Caco-2 (cell line): ENCODE measurements at regions not wholly inside any gene's neighbourhood (a gene's known extent, or its start where the extent isn't known, plus 50 kb on each side); places are given as distances from the start of the nearest gene placed in this dataset.

Experiments used
- BruUV-seq: library from RNA; stranded (reverse); fragments of 400-500 nt; replicated peaks from 2 replicates; lab custom pipeline; 2021; lab: Mats Ljungman, UMichigan
- CTCF ChIA-PET: fragments of 300-600 bp; sonication (Branson Sonifier 250); formaldehyde crosslinking; loops from one replicate; lab custom pipeline; 2022; ENCODE audit warnings: antibody characterized with exemption; lab: Charles Lee
- POLR2A ChIA-PET: fragments of 300-600 bp; sonication (Branson Sonifier 250); formaldehyde crosslinking; loops from one replicate; lab custom pipeline; 2022; ENCODE audit warnings: antibody characterized with exemption; lab: Charles Lee
- DNase-seq, 2 experiments: peaks; one replicate each; pipeline versions ENCODE4 v3.0.0 to v3.0.0-alpha.2; 2020 to 2022
- H3K27me3 ChIP-seq: replicated peaks from 2 replicates; pipeline ENCODE4 v1.6.0; 2011; ENCODE audit warnings: low read length; ENCODE audit not compliant: control insufficient read depth, insufficient read depth
- H3K36me3 ChIP-seq: 2 replicates; pipeline ENCODE4 v1.5.1; 2011; ENCODE audit warnings: low read length; ENCODE audit not compliant: control insufficient read depth, insufficient read depth
- H3K4me1 ChIP-seq: fragments of 250-450 bp; sonication (Bioruptor Pico); 2 replicates; pipeline ENCODE4 v1.5.1; 2020; ENCODE audit warnings: mild to moderate bottlenecking
- H3K4me3 ChIP-seq: 2 replicates; pipeline ENCODE4 v1.5.1; 2011; ENCODE audit warnings: low read depth, mild to moderate bottlenecking, control low read depth, low read length
- H3K9me3 ChIP-seq: fragments of 250-450 bp; sonication (Bioruptor Pico); 2 replicates; pipeline ENCODE4 v1.5.1; 2020; ENCODE audit warnings: mild to moderate bottlenecking, moderate library complexity
- H3K27ac Mint-ChIP-seq: one replicate; pipeline ENCODE4 v1.8.0; 2022; ENCODE audit warnings: mixed read lengths; ENCODE audit not compliant: unreplicated experiment
- H3K27me3 Mint-ChIP-seq: one replicate; pipeline ENCODE4 v1.8.0; 2022; ENCODE audit warnings: mixed read lengths; ENCODE audit not compliant: insufficient read depth, unreplicated experiment
- H3K36me3 Mint-ChIP-seq: one replicate; pipeline ENCODE4 v1.8.0; 2022; ENCODE audit warnings: mild to moderate bottlenecking, mixed read lengths; ENCODE audit not compliant: insufficient read depth, unreplicated experiment
- H3K4me1 Mint-ChIP-seq: one replicate; pipeline ENCODE4 v1.8.0; 2022; ENCODE audit warnings: low read depth, mixed read lengths; ENCODE audit not compliant: unreplicated experiment
- H3K4me3 Mint-ChIP-seq: one replicate; pipeline ENCODE4 v1.8.0; 2022; ENCODE audit warnings: mild to moderate bottlenecking, moderate library complexity, mixed read lengths; ENCODE audit not compliant: unreplicated experiment
- H3K9me3 Mint-ChIP-seq: one replicate; pipeline ENCODE4 v1.8.0; 2022; ENCODE audit warnings: mixed read lengths; ENCODE audit not compliant: unreplicated experiment
- intact Hi-C: fragments of 100-400 bp; cut with micrococcal nuclease; formaldehyde crosslinking; loops from one replicate; pipeline ENCODE4 v1.10.0; 2022; ENCODE audit not compliant: unreplicated experiment
- TF ChIP-seq, protein P1 (sequence below), 2 experiments: fragments of 200-600 bp in 1 of 2; IDR thresholded peaks; 1 replicate in 1 of 2; 2 replicates in 1 of 2; pipeline versions ENCODE4 v1.5.1 to v1.8.0; 2011 to 2022; ENCODE audit warnings: antibody characterized with exemption in 1 of 2, control low read depth in 1 of 2, inconsistent platforms in 1 of 2, low read depth in 1 of 2, low read length in 1 of 2, mild to moderate bottlenecking in 1 of 2, moderate library complexity in 1 of 2; ENCODE audit not compliant: insufficient read depth in 1 of 2, severe bottlenecking in 1 of 2, unreplicated experiment in 1 of 2

- no peaks in the 10 kb centered on the region for H3K36me3 ChIP-seq
- POLR2A ChIA-PET = no interaction called here
- H3K9me3 ChIP-seq = no peaks in the 10 kb centered on the region
- H3K36me3 Mint-ChIP-seq = no peaks in the 10 kb centered on the region
- TF ChIP-seq, protein P1, sequence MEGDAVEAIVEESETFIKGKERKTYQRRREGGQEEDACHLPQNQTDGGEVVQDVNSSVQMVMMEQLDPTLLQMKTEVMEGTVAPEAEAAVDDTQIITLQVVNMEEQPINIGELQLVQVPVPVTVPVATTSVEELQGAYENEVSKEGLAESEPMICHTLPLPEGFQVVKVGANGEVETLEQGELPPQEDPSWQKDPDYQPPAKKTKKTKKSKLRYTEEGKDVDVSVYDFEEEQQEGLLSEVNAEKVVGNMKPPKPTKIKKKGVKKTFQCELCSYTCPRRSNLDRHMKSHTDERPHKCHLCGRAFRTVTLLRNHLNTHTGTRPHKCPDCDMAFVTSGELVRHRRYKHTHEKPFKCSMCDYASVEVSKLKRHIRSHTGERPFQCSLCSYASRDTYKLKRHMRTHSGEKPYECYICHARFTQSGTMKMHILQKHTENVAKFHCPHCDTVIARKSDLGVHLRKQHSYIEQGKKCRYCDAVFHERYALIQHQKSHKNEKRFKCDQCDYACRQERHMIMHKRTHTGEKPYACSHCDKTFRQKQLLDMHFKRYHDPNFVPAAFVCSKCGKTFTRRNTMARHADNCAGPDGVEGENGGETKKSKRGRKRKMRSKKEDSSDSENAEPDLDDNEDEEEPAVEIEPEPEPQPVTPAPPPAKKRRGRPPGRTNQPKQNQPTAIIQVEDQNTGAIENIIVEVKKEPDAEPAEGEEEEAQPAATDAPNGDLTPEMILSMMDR (IDR thresholded peaks at IDR 0.05; ENCODE audit: insufficient read depth in 1 of 2, low read depth in 1 of 2, low read length in 1 of 2, severe bottlenecking in 1 of 2, unreplicated experiment in 1 of 2) = no peak
- no peaks in the 10 kb centered on the region for H3K27me3 ChIP-seq
- intact Hi-C loops = loop anchor here (5.0 kb wide), 1 partner anchor 191 kb away; no protein-coding TSS in a partner anchor
- no peaks in the 10 kb centered on the region for H3K27me3 Mint-ChIP-seq
- no TSS peak for BruUV-seq
- peak overlapping the region; percentile 51 for H3K4me3 ChIP-seq
- peak overlapping the region; percentile 70 for H3K4me3 Mint-ChIP-seq
- no peaks in the 10 kb centered on the region for H3K4me1 Mint-ChIP-seq
- CTCF ChIA-PET = no interaction called here
- H3K4me1 ChIP-seq = peaks cover 5% of the 10 kb centered on the region
- DNase-seq = peak in 1 of 2 experiments; percentile 34
- H3K27ac Mint-ChIP-seq = no peak overlapping the region
- H3K9me3 Mint-ChIP-seq = no peaks in the 10 kb centered on the region
These were observed 178.8 kb downstream of the IGLL1 start for GRCh38 chr22:23401111-23401909.

- Mint-ChIP-seq H3K36me3 (no peaks in the 10 kb centered on the region), H3K27me3 (no peaks in the 10 kb centered on the region), H3K9me3 (no peaks in the 10 kb centered on the region), H3K4me3 (no peak overlapping the region), H3K4me1 (no peaks in the 10 kb centered on the region), H3K27ac (no peak overlapping the region)
- intact Hi-C loops = loop anchor here (5.0 kb wide), 1 partner anchor 192 kb away; no protein-coding TSS in a partner anchor
- Histone ChIP-seq H3K4me1 (peaks cover 5% of the 10 kb centered on the region), H3K9me3 (no peaks in the 10 kb centered on the region), H3K4me3 (no peak overlapping the region), H3K36me3 (no peaks in the 10 kb centered on the region), H3K27me3 (no peaks in the 10 kb centered on the region)
- TF ChIP-seq, protein P1 (IDR thresholded peaks at IDR 0.05; ENCODE audit: insufficient read depth in 1 of 2, low read depth in 1 of 2, low read length in 1 of 2, severe bottlenecking in 1 of 2, unreplicated experiment in 1 of 2) = no peak
- POLR2A ChIA-PET = no interaction called here
- CTCF ChIA-PET = no interaction called here
- DNase-seq = no peak
- no TSS peak for BruUV-seq
These were observed 179.7 kb downstream of the IGLL1 start for GRCh38 chr22:23400286-23400981.

GRCh38 chr22:23399367-23400285 is 180.5 kb downstream of the IGLL1 start:
- no peak overlapping the region for H3K4me3 ChIP-seq
- H3K36me3 ChIP-seq = no peaks in the 10 kb centered on the region
- no peaks in the 10 kb centered on the region for H3K27me3 ChIP-seq
- no peaks in the 10 kb centered on the region for H3K36me3 Mint-ChIP-seq
- H3K27me3 Mint-ChIP-seq = no peaks in the 10 kb centered on the region
- H3K9me3 Mint-ChIP-seq = no peaks in the 10 kb centered on the region
- intact Hi-C loops = loop anchor here (5.0 kb wide), 1 partner anchor 193 kb away; no protein-coding TSS in a partner anchor
- CTCF ChIA-PET = no interaction called here
- peak in 1 of 2 experiments; percentile 27 for DNase-seq
- BruUV-seq = no TSS peak
- H3K9me3 ChIP-seq = no peaks in the 10 kb centered on the region
- H3K4me1 ChIP-seq = peaks cover 5% of the 10 kb centered on the region
- POLR2A ChIA-PET = no interaction called here
- no peak overlapping the region for H3K27ac Mint-ChIP-seq
- TF ChIP-seq, protein P1 (IDR thresholded peaks at IDR 0.05; ENCODE audit: insufficient read depth in 1 of 2, low read depth in 1 of 2, low read length in 1 of 2, severe bottlenecking in 1 of 2, unreplicated experiment in 1 of 2) = no peak
- H3K4me1 Mint-ChIP-seq = no peaks in the 10 kb centered on the region
- no peak overlapping the region for H3K4me3 Mint-ChIP-seq
